ENCODE measurements at regions not wholly inside any gene's neighbourhood (a gene's known extent, or its start where the extent isn't known, plus 50 kb on each side); places are given as distances from the start of the nearest gene placed in this dataset.

GRCh38 chr21:27265492-27265891 lies 298.6 kb upstream of the ADAMTS5 start:
- in situ Hi-C loops (cut with HindIII; ENCODE audit: low pct_unique_long_range_greater_than_20kb, low sequenced_read_pairs): no loop called here
- DNase-seq (ENCODE audit: low read depth, low spot score) (no peak), ATAC-seq (no peak)
- no peak overlapping the region for H3K4me3 ChIP-seq (ENCODE audit: low read depth in 2 of 2, low read length in 2 of 2)
- no peaks in the 10 kb centered on the region for H3K27me3 ChIP-seq (ENCODE audit: control insufficient read depth, insufficient read depth, low read length)
- ChIA-PET POLR2A (no interaction called here), CTCF (no interaction called here)
- TF ChIP-seq CTCF (IDR thresholded peaks at IDR 0.05) (no peak), POLR2AphosphoS5 (IDR thresholded peaks at IDR 0.05; ENCODE audit: low read depth, low read length) (no peak), SIN3A (IDR thresholded peaks at IDR 0.05; ENCODE audit: borderline replicate concordance, insufficient read depth, low read depth, low read length) (no peak), TCF7L2 (IDR thresholded peaks at IDR 0.05; ENCODE audit: low read depth, low read length) (no peak)
- TF ChIP-seq, protein P1, sequence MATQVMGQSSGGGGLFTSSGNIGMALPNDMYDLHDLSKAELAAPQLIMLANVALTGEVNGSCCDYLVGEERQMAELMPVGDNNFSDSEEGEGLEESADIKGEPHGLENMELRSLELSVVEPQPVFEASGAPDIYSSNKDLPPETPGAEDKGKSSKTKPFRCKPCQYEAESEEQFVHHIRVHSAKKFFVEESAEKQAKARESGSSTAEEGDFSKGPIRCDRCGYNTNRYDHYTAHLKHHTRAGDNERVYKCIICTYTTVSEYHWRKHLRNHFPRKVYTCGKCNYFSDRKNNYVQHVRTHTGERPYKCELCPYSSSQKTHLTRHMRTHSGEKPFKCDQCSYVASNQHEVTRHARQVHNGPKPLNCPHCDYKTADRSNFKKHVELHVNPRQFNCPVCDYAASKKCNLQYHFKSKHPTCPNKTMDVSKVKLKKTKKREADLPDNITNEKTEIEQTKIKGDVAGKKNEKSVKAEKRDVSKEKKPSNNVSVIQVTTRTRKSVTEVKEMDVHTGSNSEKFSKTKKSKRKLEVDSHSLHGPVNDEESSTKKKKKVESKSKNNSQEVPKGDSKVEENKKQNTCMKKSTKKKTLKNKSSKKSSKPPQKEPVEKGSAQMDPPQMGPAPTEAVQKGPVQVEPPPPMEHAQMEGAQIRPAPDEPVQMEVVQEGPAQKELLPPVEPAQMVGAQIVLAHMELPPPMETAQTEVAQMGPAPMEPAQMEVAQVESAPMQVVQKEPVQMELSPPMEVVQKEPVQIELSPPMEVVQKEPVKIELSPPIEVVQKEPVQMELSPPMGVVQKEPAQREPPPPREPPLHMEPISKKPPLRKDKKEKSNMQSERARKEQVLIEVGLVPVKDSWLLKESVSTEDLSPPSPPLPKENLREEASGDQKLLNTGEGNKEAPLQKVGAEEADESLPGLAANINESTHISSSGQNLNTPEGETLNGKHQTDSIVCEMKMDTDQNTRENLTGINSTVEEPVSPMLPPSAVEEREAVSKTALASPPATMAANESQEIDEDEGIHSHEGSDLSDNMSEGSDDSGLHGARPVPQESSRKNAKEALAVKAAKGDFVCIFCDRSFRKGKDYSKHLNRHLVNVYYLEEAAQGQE (IDR thresholded peaks at IDR 0.05; ENCODE audit: insufficient read depth in 1 of 2, low read depth in 2 of 2, low read length in 1 of 2): no peak
- H3K27ac ChIP-seq (ENCODE audit: low read length): no peak overlapping the region
- intact Hi-C loops (cut with micrococcal nuclease; ENCODE audit: unreplicated experiment): no loop called here
- no TSS peak for BruUV-seq (replicated peaks)
- H3K4me1 ChIP-seq (ENCODE audit: control insufficient read depth, insufficient read depth, low read length): no peaks in the 10 kb centered on the region
- no peaks in the 10 kb centered on the region for H3K9me3 ChIP-seq (ENCODE audit: control insufficient read depth, insufficient read depth, low read depth, low read length)
- no peaks in the 10 kb centered on the region for H3K36me3 ChIP-seq (ENCODE audit: control insufficient read depth, insufficient read depth, low read length)

DNA sequence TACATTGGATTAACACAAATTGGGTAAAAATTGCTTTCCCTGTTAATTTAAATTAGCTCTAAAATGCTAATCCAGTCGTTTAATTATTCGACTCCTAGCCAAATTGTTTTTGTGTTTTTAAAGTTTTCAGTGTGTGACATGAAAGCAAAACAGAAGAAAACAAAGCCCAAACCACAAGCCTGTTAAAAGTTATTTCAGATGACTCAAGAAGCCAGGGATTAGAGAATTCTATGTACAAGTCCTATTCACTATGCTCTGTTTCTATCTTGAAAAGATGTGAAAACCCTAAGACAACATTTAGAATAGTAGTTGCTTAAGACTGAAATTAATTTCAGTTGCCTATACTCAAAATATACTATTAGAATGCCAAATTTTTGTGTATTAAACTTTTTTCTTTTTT lies 294.8 kb upstream of the ADAMTS5 start:
- CTCF ChIA-PET: no interaction called here

More for the DNA sequence above, 294.8 kb upstream of the ADAMTS5 start:
- no peak for ATAC-seq
- no peak for DNase-seq (ENCODE audit: low read depth, low spot score)
- intact Hi-C loops (cut with micrococcal nuclease; ENCODE audit: unreplicated experiment) (no loop called here), in situ Hi-C loops (cut with HindIII; ENCODE audit: low pct_unique_long_range_greater_than_20kb, low sequenced_read_pairs) (no loop called here)
- no peaks in the 10 kb centered on the region for H3K36me3 ChIP-seq (ENCODE audit: control insufficient read depth, insufficient read depth, low read length)
- H3K4me1 ChIP-seq (ENCODE audit: control insufficient read depth, insufficient read depth, low read length): no peaks in the 10 kb centered on the region
- H3K4me3 ChIP-seq (ENCODE audit: low read depth in 2 of 2, low read length in 2 of 2): no peak overlapping the region
- TF ChIP-seq TCF7L2 (IDR thresholded peaks at IDR 0.05; ENCODE audit: low read depth, low read length): no peak
- no peak for TF ChIP-seq CTCF (IDR thresholded peaks at IDR 0.05)
- TF ChIP-seq POLR2AphosphoS5 (IDR thresholded peaks at IDR 0.05; ENCODE audit: low read depth, low read length): no peak
- TF ChIP-seq, protein P1 (IDR thresholded peaks at IDR 0.05; ENCODE audit: insufficient read depth in 1 of 2, low read depth in 2 of 2, low read length in 1 of 2): no peak
- TF ChIP-seq SIN3A (IDR thresholded peaks at IDR 0.05; ENCODE audit: borderline replicate concordance, insufficient read depth, low read depth, low read length): no peak
- no TSS peak for BruUV-seq (replicated peaks)
- H3K9me3 ChIP-seq (ENCODE audit: control insufficient read depth, insufficient read depth, low read depth, low read length): no peaks in the 10 kb centered on the region
- H3K27me3 ChIP-seq (ENCODE audit: control insufficient read depth, insufficient read depth, low read length): no peaks in the 10 kb centered on the region
- H3K27ac ChIP-seq (ENCODE audit: low read length): no peak overlapping the region
- POLR2A ChIA-PET: no interaction called here
